AML-193 (cell line): ENCODE measurements at regions not wholly inside any gene's neighbourhood (a gene's known extent, or its start where the extent isn't known, plus 50 kb on each side); places are given as distances from the start of the nearest gene placed in this dataset.
A peak's percentile ranks its signal among the peaks of the same experiment; 100 is the strongest.

Experiments used
- DNase-seq, 2 experiments: peaks; one replicate each; lab custom pipeline; 2025; lab: John Stamatoyannopoulos, UW

GRCh38 chr6:156352861-156353260 is 424.3 kb upstream of the ARID1B start:
- no peak for DNase-seq

GRCh38 chr6:156351346-156351966 is 425.7 kb upstream of the ARID1B start:
- no peak for DNase-seq

- no peak for DNase-seq
Observed at GRCh38 chr6:156350337-156350736, 426.8 kb upstream of the ARID1B start.

GRCh38 chr6:156348849-156349248 is 428.3 kb upstream of the ARID1B start:
- no peak for DNase-seq

GRCh38 chr6:156348424-156348823 is 428.8 kb upstream of the ARID1B start:
- peak in 1 of 2 experiments; percentile 20 for DNase-seq

GRCh38 chr6:156347656-156348055 is 429.5 kb upstream of the ARID1B start:
- DNase-seq: peak; percentile 67 to 72

- DNase-seq: no peak
Observed at GRCh38 chr6:156347246-156347645, 429.9 kb upstream of the ARID1B start.

GRCh38 chr6:156345700-156346099 is 431.5 kb upstream of the ARID1B start:
- peak in 1 of 2 experiments; percentile 25 for DNase-seq

- peak; percentile 32 to 48 for DNase-seq
Observed at GRCh38 chr6:156344491-156344890, 432.7 kb upstream of the ARID1B start.

- DNase-seq: no peak
Observed at GRCh38 chr6:156337801-156338200, 439.4 kb upstream of the ARID1B start.

- no peak for DNase-seq
Observed at GRCh38 chr6:156336733-156337132, 440.4 kb upstream of the ARID1B start.

- DNase-seq: no peak
Observed at GRCh38 chr6:156336089-156336488, 441.1 kb upstream of the ARID1B start.

GRCh38 chr6:156334966-156335365 is 442.2 kb upstream of the ARID1B start:
- DNase-seq: no peak

- DNase-seq: no peak
Observed at GRCh38 chr6:156319707-156320106, 457.5 kb upstream of the ARID1B start.

- no peak for DNase-seq
Observed at GRCh38 chr6:156316583-156317125, 460.5 kb upstream of the ARID1B start.

- no peak for DNase-seq
Observed at GRCh38 chr6:156315146-156315545, 462.0 kb upstream of the ARID1B start.

GRCh38 chr6:156313037-156313436 is 464.1 kb upstream of the ARID1B start:
- DNase-seq: no peak

- DNase-seq: no peak
Observed at GRCh38 chr6:156311291-156311690, 465.9 kb upstream of the ARID1B start.

GRCh38 chr6:156310701-156311100 is 466.5 kb upstream of the ARID1B start:
- no peak for DNase-seq

- DNase-seq: no peak
Observed at GRCh38 chr6:156309017-156309416, 468.2 kb upstream of the ARID1B start.

GRCh38 chr6:156308604-156309003 is 468.6 kb upstream of the ARID1B start:
- no peak for DNase-seq

GRCh38 chr6:156306531-156306930 is 470.6 kb upstream of the ARID1B start:
- DNase-seq: no peak

GRCh38 chr6:156283091-156283490 is 494.1 kb upstream of the ARID1B start:
- no peak for DNase-seq

GRCh38 chr6:156282087-156282486 is 495.1 kb upstream of the ARID1B start:
- no peak for DNase-seq
